ENCODE measurements at regions not wholly inside any gene's neighbourhood (a gene's known extent, or its start where the extent isn't known, plus 50 kb on each side); places are given as distances from the start of the nearest gene placed in this dataset.

- TF ChIP-seq, protein P1, sequence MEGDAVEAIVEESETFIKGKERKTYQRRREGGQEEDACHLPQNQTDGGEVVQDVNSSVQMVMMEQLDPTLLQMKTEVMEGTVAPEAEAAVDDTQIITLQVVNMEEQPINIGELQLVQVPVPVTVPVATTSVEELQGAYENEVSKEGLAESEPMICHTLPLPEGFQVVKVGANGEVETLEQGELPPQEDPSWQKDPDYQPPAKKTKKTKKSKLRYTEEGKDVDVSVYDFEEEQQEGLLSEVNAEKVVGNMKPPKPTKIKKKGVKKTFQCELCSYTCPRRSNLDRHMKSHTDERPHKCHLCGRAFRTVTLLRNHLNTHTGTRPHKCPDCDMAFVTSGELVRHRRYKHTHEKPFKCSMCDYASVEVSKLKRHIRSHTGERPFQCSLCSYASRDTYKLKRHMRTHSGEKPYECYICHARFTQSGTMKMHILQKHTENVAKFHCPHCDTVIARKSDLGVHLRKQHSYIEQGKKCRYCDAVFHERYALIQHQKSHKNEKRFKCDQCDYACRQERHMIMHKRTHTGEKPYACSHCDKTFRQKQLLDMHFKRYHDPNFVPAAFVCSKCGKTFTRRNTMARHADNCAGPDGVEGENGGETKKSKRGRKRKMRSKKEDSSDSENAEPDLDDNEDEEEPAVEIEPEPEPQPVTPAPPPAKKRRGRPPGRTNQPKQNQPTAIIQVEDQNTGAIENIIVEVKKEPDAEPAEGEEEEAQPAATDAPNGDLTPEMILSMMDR (IDR thresholded peaks at IDR 0.05), result no peak
- TF ChIP-seq POLR2A (IDR thresholded peaks at IDR 0.05), result no peak
Measured at GRCh38 chr5:121681229-121681855, 170.3 kb upstream of the FTMT start.

Data from Peyer's patch (tissue), 4 donors.